ENCODE measurements at regions not wholly inside any gene's neighbourhood (a gene's known extent, or its start where the extent isn't known, plus 50 kb on each side); places are given as distances from the start of the nearest gene placed in this dataset.
"Not testable (repeated sequence)": the region's sequence is repeated elsewhere in the genome, so short reads cannot be mapped to it uniquely, and the experiment has no call there.

DNA sequence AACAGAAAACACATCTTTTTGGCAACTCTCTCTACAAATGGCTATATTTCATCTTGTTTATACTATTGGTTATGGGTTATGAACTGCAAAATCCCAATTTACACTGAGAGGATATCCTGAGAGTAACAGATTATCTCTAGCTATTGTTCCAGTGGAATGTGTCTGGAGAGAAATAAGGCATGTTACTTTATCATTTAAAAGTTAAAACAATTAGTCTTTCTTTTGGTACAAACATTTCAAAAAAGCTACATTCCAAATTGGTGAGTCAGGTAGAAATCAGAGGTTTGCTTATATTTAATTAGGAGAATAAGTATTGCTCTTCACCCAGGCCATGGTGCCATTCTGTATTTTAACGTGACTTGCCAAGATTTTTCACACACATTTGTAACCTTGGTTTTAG, 411.6 kb downstream of the CCER1 start:
- ATAC-seq (ENCODE audit: insufficient number of reproducible peaks, low FRiP score, low read depth) = no peak
- Histone ChIP-seq H3K9me3 (no peaks in the 10 kb centered on the region), H3K4me1 (ENCODE audit: control insufficient read depth in 1 of 2, low read depth in 2 of 2) (no peaks in the 10 kb centered on the region), H3K4me3 (no peak overlapping the region), H3K27me3 (replicated peaks; ENCODE audit: insufficient read depth) (no peaks in the 10 kb centered on the region), H3K27ac (no peak overlapping the region), H3K36me3 (no peaks in the 10 kb centered on the region)
- TF ChIP-seq, protein P1, sequence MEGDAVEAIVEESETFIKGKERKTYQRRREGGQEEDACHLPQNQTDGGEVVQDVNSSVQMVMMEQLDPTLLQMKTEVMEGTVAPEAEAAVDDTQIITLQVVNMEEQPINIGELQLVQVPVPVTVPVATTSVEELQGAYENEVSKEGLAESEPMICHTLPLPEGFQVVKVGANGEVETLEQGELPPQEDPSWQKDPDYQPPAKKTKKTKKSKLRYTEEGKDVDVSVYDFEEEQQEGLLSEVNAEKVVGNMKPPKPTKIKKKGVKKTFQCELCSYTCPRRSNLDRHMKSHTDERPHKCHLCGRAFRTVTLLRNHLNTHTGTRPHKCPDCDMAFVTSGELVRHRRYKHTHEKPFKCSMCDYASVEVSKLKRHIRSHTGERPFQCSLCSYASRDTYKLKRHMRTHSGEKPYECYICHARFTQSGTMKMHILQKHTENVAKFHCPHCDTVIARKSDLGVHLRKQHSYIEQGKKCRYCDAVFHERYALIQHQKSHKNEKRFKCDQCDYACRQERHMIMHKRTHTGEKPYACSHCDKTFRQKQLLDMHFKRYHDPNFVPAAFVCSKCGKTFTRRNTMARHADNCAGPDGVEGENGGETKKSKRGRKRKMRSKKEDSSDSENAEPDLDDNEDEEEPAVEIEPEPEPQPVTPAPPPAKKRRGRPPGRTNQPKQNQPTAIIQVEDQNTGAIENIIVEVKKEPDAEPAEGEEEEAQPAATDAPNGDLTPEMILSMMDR (IDR thresholded peaks at IDR 0.05) = no peak
- no peak for DNase-seq (ENCODE audit: low spot score)

DNA sequence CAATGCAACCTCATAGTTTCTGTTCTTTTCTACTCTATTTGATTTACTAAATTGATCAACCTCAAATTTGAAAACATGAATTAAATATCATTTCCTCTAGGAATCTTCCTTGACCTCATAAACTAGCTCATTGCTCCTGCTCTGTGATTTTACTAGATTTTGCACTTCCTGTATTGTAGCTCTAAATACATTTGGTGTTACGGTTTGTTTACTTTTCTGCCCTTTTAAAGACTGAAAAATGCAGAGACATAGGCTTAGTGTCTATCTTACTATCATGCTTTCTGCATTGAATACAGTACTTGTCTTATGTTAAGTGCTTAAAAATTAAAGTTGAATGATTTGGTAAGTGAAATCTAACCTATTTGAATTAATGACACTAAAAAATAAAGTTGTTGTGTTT, 412.1 kb downstream of the CCER1 start:
- not testable (repeated sequence) for H3K4me1 ChIP-seq (ENCODE audit: control insufficient read depth in 1 of 2, low read depth in 2 of 2); H3K36me3 ChIP-seq; ATAC-seq (ENCODE audit: insufficient number of reproducible peaks, low FRiP score, low read depth)

DNA sequence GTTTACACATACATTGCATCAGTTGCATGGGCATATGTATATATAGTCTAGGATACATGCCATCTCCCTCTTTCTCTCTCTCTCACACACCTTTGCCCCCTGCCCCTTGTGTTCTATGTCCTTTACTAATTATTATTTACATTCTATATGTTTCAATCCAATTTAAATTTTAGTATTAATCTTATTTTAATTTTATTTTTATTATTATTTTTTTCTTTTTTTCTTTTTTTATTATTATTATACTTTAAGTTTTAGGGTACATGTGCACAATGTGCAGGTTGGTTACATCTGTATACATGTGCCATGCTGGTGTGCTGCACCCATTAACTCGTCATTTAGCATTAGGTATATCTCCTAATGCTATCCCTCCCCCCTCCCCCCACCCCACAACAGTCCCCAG, 421.1 kb downstream of the CCER1 start:
- not testable (repeated sequence) for H3K4me1 ChIP-seq (ENCODE audit: control insufficient read depth in 1 of 2, low read depth in 2 of 2); H3K27me3 ChIP-seq (replicated peaks; ENCODE audit: insufficient read depth); H3K27ac ChIP-seq; ATAC-seq (ENCODE audit: insufficient number of reproducible peaks, low FRiP score, low read depth); H3K36me3 ChIP-seq; DNase-seq (ENCODE audit: low spot score); H3K9me3 ChIP-seq; H3K4me3 ChIP-seq

More for the DNA sequence above, 412.1 kb downstream of the CCER1 start:
- not testable (repeated sequence) for H3K27me3 ChIP-seq (replicated peaks; ENCODE audit: insufficient read depth); H3K27ac ChIP-seq; DNase-seq (ENCODE audit: low spot score); H3K9me3 ChIP-seq; H3K4me3 ChIP-seq

DNA sequence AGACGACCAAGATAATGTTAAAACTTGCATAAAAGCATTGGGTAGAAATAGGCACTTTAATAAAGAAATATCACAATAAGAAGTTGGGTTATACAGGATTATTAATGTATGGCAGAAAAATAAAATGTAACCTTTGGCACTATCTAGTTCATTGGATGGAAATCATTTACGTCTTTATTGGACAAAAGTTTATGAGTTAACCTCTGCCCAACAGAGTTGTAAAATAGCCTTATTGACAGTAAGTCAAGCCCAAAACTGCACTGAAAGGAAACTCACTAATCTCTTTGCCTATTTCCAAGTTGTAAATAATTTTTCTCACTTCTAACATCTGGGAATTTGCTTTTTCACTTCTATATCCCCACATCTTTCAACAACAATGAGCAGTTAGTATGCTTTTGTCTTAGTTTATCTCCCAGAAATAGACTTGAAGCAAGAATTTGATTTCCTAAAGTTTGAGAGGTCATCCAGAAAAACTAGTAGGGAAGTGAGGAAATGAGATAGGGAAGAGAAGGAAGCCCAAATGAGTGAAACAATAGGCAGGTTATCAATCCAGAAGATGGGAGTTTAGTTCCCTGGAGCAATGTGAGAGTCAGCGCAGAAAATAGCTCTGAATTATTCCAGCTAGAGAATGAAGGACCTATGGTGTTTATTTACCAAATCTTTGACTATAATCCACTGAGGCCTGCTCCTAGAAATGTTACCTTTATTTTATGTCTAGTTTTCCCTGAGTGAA, 434.8 kb downstream of the CCER1 start:
- no peaks in the 10 kb centered on the region for H3K27me3 ChIP-seq (replicated peaks; ENCODE audit: insufficient read depth)
- TF ChIP-seq, protein P1 (IDR thresholded peaks at IDR 0.05) = no peak
- no peaks in the 10 kb centered on the region for H3K36me3 ChIP-seq
- ATAC-seq (ENCODE audit: insufficient number of reproducible peaks, low FRiP score, low read depth) (no peak), DNase-seq (ENCODE audit: low spot score) (no peak)
- H3K27ac ChIP-seq = no peak overlapping the region
- H3K9me3 ChIP-seq = no peaks in the 10 kb centered on the region
- H3K4me1 ChIP-seq (ENCODE audit: control insufficient read depth in 1 of 2, low read depth in 2 of 2) = no peaks in the 10 kb centered on the region
- H3K4me3 ChIP-seq = no peak overlapping the region

DNA sequence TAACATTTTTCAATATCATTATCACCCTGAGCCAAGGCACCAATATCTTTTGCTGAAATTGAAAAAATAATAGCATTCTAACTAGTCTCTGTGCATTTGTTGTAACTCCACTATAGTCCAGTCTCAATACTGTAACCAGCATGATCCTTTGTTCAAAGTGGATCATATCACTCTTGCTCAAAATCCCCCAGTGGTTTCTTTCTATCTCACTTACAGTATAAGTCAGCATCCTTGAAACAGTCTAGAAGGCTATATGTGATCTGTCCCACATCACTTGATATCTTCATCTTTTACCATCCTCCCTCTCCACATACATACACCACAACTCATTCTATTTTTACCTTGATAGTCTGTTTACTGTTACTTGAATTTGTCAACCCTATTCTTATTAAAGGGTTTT, 435.7 kb downstream of the CCER1 start:
- DNase-seq (ENCODE audit: low spot score) = no peak
- no peak overlapping the region for H3K4me3 ChIP-seq
- H3K27ac ChIP-seq = no peak overlapping the region
- no peaks in the 10 kb centered on the region for H3K9me3 ChIP-seq
- TF ChIP-seq, protein P1 (IDR thresholded peaks at IDR 0.05) = no peak
- H3K36me3 ChIP-seq = no peaks in the 10 kb centered on the region
- H3K4me1 ChIP-seq (ENCODE audit: control insufficient read depth in 1 of 2, low read depth in 2 of 2) = no peaks in the 10 kb centered on the region
- H3K27me3 ChIP-seq (replicated peaks; ENCODE audit: insufficient read depth) = no peaks in the 10 kb centered on the region
- ATAC-seq (ENCODE audit: insufficient number of reproducible peaks, low FRiP score, low read depth) = no peak

DNA sequence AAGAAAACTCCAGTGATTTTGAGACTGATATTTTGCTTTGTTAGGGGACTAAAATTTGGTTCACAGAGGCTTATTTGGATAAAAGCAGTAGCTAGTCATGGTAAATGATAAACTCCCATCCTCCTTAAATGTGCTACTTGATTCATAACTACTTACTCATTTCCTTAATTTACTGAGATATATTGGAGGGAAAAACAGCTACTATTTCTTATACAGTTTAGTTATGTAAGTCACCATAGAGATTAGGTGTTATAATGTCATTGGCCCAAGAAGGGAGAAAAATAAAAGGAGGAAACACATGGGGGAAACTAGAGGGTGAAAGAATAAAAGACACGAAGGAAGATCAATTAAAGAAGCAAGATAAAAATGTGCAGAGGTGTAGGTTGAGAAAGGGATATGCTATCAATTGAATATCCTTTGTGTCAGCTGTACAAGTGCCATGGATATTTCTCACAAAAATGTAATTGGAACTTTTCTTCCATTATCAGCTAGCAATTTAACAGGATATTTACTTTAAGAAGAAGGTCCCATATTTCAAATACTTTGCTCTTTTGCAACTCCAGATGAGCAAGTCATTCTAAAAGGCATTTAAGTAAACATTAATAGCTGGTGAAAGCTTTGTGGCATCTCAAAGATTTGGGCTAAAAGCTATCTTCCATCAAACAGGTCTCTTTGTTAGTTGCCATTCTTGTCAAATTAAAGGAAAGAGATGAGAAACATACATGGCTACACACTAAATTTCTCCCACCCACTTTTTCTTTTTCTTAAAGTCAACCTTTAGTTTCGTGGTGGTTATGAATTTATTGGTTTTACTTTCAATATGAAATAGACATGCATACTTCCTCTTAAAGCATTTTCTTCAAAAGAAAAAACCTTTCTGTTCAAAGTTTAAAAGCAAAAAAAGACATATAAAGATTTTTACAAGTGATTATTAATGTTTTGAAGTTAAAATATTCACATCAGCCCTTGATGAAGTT, 439.5 kb downstream of the CCER1 start:
- TF ChIP-seq, protein P1 (IDR thresholded peaks at IDR 0.05) = no peak
- Histone ChIP-seq H3K4me1 (ENCODE audit: control insufficient read depth in 1 of 2, low read depth in 2 of 2) (no peaks in the 10 kb centered on the region), H3K9me3 (no peaks in the 10 kb centered on the region), H3K36me3 (no peaks in the 10 kb centered on the region), H3K27me3 (replicated peaks; ENCODE audit: insufficient read depth) (no peaks in the 10 kb centered on the region), H3K4me3 (no peak overlapping the region), H3K27ac (no peak overlapping the region)
- ATAC-seq (ENCODE audit: insufficient number of reproducible peaks, low FRiP score, low read depth) (no peak), DNase-seq (ENCODE audit: low spot score) (no peak)
